HG03175 (cell line): ENCODE measurements at regions not wholly inside any gene's neighbourhood (a gene's known extent, or its start where the extent isn't known, plus 50 kb on each side); places are given as distances from the start of the nearest gene placed in this dataset.
"Not testable (repeated sequence)": the region's sequence is repeated elsewhere in the genome, so short reads cannot be mapped to it uniquely, and the experiment has no call there.

ENCODE experiments used
- ATAC-seq: cut with Tn5 transposase; IDR thresholded peaks from one replicate; pipeline ENCODE4 v1.9.1; 2021; ENCODE audit warnings: mild to moderate bottlenecking, moderate library complexity; ENCODE audit not compliant: unreplicated experiment

DNA sequence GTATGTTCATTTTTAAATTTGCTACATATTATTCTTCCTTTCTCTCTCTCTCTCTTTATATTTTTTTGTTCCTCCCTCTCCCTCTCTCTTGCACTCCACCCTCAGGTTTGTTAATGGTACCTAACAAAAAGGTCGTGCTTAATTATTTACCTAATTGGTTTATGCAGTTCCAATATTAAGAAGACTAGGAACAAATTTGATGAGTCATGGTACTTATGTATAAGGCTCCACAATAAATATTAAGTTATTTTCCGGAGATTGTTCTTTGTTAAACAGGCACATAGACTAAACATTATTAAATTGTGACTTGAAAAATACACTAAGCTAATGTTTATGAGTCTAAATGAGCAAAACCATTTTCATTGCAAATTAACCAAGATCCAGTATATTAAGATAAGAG, 1200.8 kb upstream of the ALCAM start:
- no peak for ATAC-seq

- no peak for ATAC-seq
These were observed 1198.3 kb upstream of the ALCAM start for GRCh38 chr3:104168386-104168785.

DNA sequence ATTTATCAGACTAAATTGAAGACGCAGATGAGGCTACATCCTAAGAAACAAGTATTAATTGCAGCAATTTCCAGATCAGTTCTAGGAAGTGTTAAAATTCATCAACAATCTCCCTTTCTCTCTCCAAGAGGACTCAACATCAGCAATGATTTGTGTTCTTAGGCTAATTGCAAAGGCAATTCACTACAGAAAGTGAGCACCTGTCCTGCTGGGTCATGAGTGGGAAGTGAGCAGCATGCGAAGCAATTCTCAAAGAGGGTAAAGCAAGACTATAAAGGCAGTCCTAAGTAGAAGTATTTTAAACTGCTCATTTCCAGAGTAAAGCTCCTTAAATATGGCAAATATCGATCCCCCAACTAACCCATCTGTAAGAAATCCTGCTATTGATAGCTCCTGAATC, 1191.0 kb upstream of the ALCAM start:
- ATAC-seq: no peak

GRCh38 chr3:104176706-104177105, 1190.0 kb upstream of the ALCAM start:
- ATAC-seq: no peak

DNA sequence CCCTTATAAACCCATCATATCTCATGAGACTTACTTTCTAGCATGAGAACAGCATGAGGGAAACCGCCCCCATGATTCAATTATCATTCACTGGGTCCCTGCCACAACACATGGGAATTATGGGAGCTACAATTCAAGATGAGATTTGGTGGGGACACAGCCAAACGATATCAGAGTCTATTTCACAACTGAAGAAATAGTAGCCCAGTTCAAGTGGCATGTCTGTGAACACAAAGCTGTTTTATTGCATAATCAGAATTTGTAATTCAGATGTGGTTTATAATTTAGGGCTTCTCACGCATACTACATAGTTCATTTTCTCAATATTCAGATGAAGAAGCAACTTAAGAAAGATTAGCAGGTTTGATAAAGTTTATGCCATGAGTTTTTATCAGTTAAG, 1188.0 kb upstream of the ALCAM start:
- no peak for ATAC-seq

DNA sequence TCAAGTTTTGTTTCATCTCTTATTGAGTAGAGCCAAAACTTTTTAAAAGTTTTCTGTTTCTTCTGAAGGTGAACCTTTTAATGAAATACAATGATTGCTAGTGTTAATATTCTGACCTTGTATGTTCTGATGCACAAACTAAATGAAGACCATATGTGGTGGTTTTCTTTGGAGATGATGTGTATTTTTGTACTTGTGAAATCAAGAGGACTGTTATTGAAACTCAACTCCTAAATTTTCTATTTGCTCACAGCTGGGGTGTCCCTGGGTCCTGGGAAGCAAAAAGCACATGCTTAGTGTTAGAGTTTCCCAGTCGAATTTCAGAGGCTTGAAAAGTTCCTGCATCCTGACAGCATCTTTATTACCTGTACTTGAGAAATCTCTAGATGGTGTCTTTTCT, 1185.8 kb upstream of the ALCAM start:
- ATAC-seq: no peak

DNA sequence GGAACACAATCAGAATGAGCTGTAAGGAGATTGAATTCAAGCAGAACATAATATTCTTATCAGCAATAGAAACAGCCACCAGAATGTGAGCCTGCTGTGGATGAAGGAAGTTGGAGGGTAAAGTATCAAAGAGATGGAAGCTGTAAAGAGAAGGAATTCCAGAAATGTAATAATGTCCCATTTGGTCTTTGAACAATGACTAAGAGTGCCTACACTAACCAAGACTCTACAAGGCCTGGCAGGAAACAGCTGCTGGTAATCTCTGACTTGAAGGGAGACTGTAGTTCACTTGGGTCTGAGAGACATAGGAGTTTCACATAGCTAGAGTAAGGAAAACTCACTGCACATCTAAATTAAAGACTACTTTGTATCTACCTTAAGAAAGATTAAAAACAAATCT, 1176.0 kb upstream of the ALCAM start:
- ATAC-seq: no peak

GRCh38 chr3:104198131-104198530, 1168.6 kb upstream of the ALCAM start:
- ATAC-seq: no peak

DNA sequence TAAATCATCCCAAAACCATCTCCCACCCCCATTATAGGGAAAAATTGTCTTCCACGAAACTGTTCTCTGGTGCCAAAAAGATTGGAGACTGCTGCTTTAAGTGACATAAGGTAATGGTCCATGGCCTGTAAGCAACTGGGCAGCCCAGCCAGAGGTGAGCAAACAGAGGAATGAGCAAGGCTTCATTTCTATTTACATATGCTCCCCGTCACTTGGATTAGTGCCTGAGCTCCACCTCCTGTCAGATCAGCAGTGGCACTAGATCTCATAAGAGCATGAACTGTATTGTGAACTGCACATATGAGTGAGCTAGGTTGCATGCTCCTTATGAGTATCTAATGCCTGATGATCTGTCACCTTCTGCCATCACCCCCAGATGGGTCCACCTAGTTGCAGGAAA, 1159.8 kb upstream of the ALCAM start:
- no peak for ATAC-seq

DNA sequence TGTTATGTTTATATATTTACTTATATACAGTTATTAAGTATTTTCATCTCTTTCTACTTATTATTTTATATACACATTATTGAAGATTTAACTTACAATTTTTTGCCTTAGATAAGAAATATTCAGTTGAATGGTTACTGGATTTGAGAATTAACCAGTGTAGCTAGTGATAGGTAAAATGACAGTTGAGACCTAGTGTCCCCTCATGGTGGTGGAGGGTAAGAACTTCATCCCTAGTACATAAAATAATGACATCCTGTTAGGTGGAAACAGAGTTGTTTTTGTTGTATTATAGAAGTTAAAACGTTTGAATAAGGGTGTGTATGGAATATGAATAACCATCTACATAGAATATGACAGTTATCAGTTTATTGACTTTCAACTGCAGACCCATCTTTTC, 1152.4 kb upstream of the ALCAM start:
- ATAC-seq: no peak

- ATAC-seq: no peak
These were observed 1151.8 kb upstream of the ALCAM start for GRCh38 chr3:104214937-104215336.

GRCh38 chr3:104219046-104219445, 1147.7 kb upstream of the ALCAM start:
- ATAC-seq: not testable (repeated sequence)

DNA sequence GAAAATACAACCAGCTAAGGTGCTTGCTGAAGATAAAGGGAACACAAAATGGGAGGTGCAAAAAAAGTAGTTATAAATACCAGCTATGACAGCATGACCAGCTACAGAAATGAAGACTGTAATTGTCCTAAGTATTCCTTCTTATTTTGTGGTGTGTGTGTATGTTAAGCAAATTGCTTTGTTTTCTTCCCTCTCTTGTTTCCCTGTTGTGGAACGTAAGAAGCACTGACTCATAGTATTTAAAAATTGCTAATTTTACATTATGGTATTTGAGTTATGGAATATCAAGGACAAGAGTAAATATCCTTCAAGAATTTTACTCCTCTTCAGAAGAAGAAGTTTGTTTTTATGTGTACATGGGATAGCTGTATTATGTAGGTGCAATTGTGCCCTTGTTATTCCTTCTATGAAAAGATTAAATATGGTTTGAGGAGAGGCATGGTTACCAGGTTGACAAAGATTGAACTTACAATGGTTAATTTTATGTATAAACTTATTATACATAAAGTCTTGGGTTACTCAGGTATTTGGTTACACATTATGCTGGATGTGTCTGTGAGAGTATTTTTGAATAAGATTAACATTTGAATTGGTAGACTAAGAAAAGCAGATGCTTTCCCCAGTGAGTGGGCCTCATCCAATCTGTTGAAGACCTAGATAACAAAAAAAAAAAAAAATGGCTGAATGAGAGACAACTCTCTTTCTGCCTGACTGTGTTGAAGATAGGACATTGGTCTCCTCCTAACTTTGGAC, 1132.1 kb upstream of the ALCAM start:
- no peak for ATAC-seq

- ATAC-seq: no peak
These were observed 1122.0 kb upstream of the ALCAM start for GRCh38 chr3:104244680-104245220.

DNA sequence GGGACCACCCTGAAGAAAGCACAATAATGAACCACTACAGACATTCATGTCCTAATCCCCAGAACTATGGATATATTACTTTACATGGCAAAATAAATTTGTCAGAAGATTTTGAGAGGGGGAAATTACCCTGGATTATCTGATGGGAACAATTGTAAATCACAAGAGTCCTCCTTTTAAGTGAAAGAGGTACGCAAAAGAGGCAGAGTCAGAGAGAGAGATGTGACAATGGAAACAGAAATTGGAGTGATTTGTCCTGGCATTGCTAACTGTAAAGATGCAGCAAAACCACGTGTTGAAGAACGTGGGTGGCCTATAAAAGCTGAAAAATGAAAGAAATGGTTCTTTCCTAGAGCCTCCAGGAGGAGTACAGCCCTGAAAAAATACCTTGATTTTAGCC, 1121.4 kb upstream of the ALCAM start:
- ATAC-seq: no peak

DNA sequence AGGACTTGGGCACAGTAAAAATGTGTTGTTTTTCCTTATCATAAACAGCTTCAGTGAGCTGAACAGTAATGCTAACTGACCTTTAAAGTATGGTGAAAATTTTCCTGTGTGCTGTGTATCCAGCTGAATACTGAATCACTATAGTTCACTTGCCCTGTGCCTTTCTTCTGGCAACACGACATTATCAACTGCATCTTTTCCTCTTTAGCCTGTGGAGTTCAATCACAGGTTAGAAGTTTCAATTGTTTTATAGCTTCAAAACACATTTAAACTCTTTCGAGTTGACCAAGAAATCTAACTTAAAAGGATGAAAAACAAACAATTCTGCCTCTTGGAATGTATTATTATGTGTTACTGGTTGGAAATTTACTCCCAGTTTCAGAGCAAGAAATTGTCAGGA, 1120.7 kb upstream of the ALCAM start:
- no peak for ATAC-seq

- no peak for ATAC-seq
These were observed 1109.2 kb upstream of the ALCAM start for GRCh38 chr3:104257486-104257885.

- no peak for ATAC-seq
These were observed 1103.2 kb upstream of the ALCAM start for GRCh38 chr3:104263477-104263876.

GRCh38 chr3:104266219-104266618, 1100.5 kb upstream of the ALCAM start:
- ATAC-seq: not testable (repeated sequence)

GRCh38 chr3:104269771-104270170, 1096.9 kb upstream of the ALCAM start:
- ATAC-seq: no peak

DNA sequence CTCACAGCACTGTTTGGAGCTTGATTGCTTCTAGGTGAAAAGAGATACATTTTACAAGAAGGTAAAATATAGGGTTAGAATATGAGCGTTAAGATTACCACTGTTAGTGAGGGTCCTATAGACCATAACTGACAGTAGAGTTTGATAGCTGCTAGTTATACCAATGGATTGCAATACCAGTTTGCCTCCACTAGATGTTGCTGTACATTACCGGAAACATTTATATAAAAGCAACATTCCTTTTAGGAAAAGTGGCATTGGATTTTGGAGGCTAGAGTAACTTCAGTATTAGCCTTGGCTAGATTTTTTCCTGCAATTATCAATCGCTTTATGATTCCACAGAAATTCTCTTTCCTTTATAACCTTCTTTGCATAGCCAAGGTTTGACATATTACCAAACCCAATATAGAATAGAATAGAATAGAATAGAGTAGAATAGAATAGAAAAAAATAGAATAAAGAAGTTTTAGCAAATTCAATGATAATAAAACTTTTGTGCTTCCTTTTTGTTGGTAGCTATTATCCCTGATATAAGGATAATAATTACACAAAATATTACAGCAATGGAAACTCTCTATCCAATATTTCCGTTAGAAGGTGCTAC, 1093.6 kb upstream of the ALCAM start:
- peak; percentile 82 for ATAC-seq

DNA sequence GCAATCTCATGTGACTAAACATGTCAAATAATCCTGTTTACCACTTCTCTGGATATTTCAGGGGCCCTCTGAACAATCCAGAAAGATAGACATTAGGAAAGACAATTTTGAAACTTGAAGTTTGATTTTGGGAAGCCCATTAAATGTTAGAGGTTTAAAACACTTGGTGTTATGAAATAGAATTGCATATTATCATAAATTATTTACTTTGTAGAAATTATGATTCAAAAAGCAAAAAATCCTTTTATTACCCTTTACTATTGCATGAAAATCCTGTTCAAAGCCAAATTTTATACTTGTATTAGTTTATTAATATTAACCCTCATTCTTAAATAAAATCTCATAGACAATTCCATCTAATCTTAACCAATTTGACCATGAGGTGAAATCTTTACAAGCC, 1091.5 kb upstream of the ALCAM start:
- no peak for ATAC-seq

- ATAC-seq: no peak
These were observed 1087.1 kb upstream of the ALCAM start for GRCh38 chr3:104279617-104280016.
